ENCODE measurements at regions not wholly inside any gene's neighbourhood (a gene's known extent, or its start where the extent isn't known, plus 50 kb on each side); places are given as distances from the start of the nearest gene placed in this dataset.
A peak's percentile ranks its signal among the peaks of the same experiment; 100 is the strongest.

- WGBS, 2 donors (ENCODE audit: extremely low coverage in 2 of 2, insufficient read length in 2 of 2, insufficient replicate concordance in 1 of 2), result no CpG with 5 or more reads among the region's 1 CpG
- peaks cover 0 to 3% of the 10 kb centered on the region in 2 donors for H3K4me1 ChIP-seq (ENCODE audit: control insufficient read depth in 2 of 2, insufficient read depth in 1 of 2, low read depth in 1 of 2, low read length in 2 of 2)
- H3K9me3 ChIP-seq (replicated peaks in 1 of 2; ENCODE audit: control insufficient read depth in 2 of 2, insufficient read depth in 1 of 2, low read depth in 1 of 2, low read length in 2 of 2), result peaks cover 0 to 2% of the 10 kb centered on the region in 2 donors
Measured at GRCh38 chr10:116792817-116793216, 50.5 kb upstream of the HSPA12A start.

DNA sequence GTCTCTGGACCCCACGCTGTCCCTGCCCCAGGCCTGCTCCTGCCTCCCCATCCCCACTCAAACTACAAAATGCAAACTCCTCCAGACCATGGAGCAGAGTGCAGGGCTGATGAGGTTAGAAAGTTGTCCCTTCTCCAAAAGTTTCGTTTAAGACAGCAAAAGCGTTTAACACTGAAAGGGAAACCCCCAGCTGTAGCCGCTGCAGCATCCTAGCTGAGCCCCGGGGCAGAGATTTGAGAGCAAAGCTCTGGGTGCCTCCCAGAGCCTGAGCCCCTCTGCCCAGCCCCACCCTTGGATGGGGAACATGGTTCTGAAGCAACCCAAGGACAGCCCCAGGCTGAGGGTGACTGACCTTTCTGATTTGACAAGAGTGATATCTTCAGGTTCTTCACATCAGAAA is 52.8 kb upstream of the ENO4 start:
- H2AFZ ChIP-seq (ENCODE audit: low read length), result no peak overlapping the region
- H3K4me1 ChIP-seq (ENCODE audit: control insufficient read depth in 2 of 2, insufficient read depth in 1 of 2, low read depth in 1 of 2, low read length in 2 of 2), result peaks cover 0 to 2% of the 10 kb centered on the region in 2 donors
- H3K18ac ChIP-seq (ENCODE audit: low read length), result no peak overlapping the region
- H2BK120ac ChIP-seq (ENCODE audit: low read depth, low read length), result no peak overlapping the region
- no peak overlapping the region for H2BK15ac ChIP-seq (ENCODE audit: low read length)
- DNase-seq (ENCODE audit: low spot score), result no peak
- H2BK12ac ChIP-seq (ENCODE audit: low read length), result no peak overlapping the region
- no peaks in the 10 kb centered on the region for H3K9me3 ChIP-seq (replicated peaks in 1 of 2; ENCODE audit: control insufficient read depth in 2 of 2, insufficient read depth in 1 of 2, low read depth in 1 of 2, low read length in 2 of 2)
- no peak overlapping the region for H4K8ac ChIP-seq (ENCODE audit: low read depth, low read length)
- no peaks in the 10 kb centered on the region for H3K36me3 ChIP-seq (replicated peaks in 1 of 2; ENCODE audit: control insufficient read depth in 2 of 2, insufficient read depth in 2 of 2, low read length in 2 of 2)
- no peak overlapping the region for H2BK5ac ChIP-seq (ENCODE audit: low read length)
- H3K79me1 ChIP-seq (ENCODE audit: low read depth, low read length), result no peaks in the 10 kb centered on the region
- no peak overlapping the region for H3K27ac ChIP-seq (replicated peaks; ENCODE audit: low read length)
- H3K23ac ChIP-seq (ENCODE audit: low read depth, low read length, poor library complexity), result no peak overlapping the region
- H3K4ac ChIP-seq (ENCODE audit: low read length), result no peak overlapping the region
- no peak overlapping the region for H2AK5ac ChIP-seq (ENCODE audit: low read depth, low read length)
- no peak overlapping the region for H3K9ac ChIP-seq (ENCODE audit: low read depth, low read length, poor library complexity)
- no peak overlapping the region for H3K4me3 ChIP-seq (ENCODE audit: low read length in 2 of 2)
- peaks cover 0 to 25% (median 0%) of the 10 kb centered on the region in 3 experiments for H3K27me3 ChIP-seq (ENCODE audit: control insufficient read depth in 3 of 3, insufficient read depth in 3 of 3, low read depth in 1 of 3, low read length in 3 of 3)
- H4K91ac ChIP-seq (ENCODE audit: low read depth, low read length, poor library complexity), result no peak overlapping the region
- no CpG with 5 or more reads among the region's 5 CpGs for WGBS, 2 donors (ENCODE audit: extremely low coverage in 2 of 2, insufficient read length in 2 of 2, insufficient replicate concordance in 1 of 2)
- no peak overlapping the region for H3K4me2 ChIP-seq (ENCODE audit: insufficient read depth, low read length, poor library complexity, severe bottlenecking)
- H3K14ac ChIP-seq (ENCODE audit: low read length), result no peak overlapping the region

More at GRCh38 chr10:116792817-116793216, 50.5 kb upstream of the HSPA12A start:
- no peak overlapping the region for H2BK5ac ChIP-seq (ENCODE audit: low read length)
- H2AFZ ChIP-seq (ENCODE audit: low read length), result no peak overlapping the region
- no peak overlapping the region for H3K14ac ChIP-seq (ENCODE audit: low read length)
- no peaks in the 10 kb centered on the region for H3K79me1 ChIP-seq (ENCODE audit: low read depth, low read length)
- H3K23ac ChIP-seq (ENCODE audit: low read depth, low read length, poor library complexity), result no peak overlapping the region
- no peak overlapping the region for H3K18ac ChIP-seq (ENCODE audit: low read length)
- H3K4me3 ChIP-seq (ENCODE audit: low read length in 2 of 2), result no peak overlapping the region
- no peak overlapping the region for H3K4me2 ChIP-seq (ENCODE audit: insufficient read depth, low read length, poor library complexity, severe bottlenecking)
- H2BK12ac ChIP-seq (ENCODE audit: low read length), result no peak overlapping the region
- H2BK15ac ChIP-seq (ENCODE audit: low read length), result no peak overlapping the region
- H3K27me3 ChIP-seq (ENCODE audit: control insufficient read depth in 3 of 3, insufficient read depth in 3 of 3, low read depth in 1 of 3, low read length in 3 of 3), result peaks cover 0 to 1% (median under 1%) of the 10 kb centered on the region in 3 experiments
- DNase-seq (ENCODE audit: low spot score), result no peak
- no peak overlapping the region for H2AK5ac ChIP-seq (ENCODE audit: low read depth, low read length)
- no peak overlapping the region for H3K9ac ChIP-seq (ENCODE audit: low read depth, low read length, poor library complexity)
- H3K27ac ChIP-seq (replicated peaks; ENCODE audit: low read length), result no peak overlapping the region
- H3K4ac ChIP-seq (ENCODE audit: low read length), result no peak overlapping the region
- no peaks in the 10 kb centered on the region for H3K36me3 ChIP-seq (replicated peaks in 1 of 2; ENCODE audit: control insufficient read depth in 2 of 2, insufficient read depth in 2 of 2, low read length in 2 of 2)
- H2BK120ac ChIP-seq (ENCODE audit: low read depth, low read length), result no peak overlapping the region
- H4K8ac ChIP-seq (ENCODE audit: low read depth, low read length), result no peak overlapping the region
- H4K91ac ChIP-seq (ENCODE audit: low read depth, low read length, poor library complexity), result no peak overlapping the region

DNA sequence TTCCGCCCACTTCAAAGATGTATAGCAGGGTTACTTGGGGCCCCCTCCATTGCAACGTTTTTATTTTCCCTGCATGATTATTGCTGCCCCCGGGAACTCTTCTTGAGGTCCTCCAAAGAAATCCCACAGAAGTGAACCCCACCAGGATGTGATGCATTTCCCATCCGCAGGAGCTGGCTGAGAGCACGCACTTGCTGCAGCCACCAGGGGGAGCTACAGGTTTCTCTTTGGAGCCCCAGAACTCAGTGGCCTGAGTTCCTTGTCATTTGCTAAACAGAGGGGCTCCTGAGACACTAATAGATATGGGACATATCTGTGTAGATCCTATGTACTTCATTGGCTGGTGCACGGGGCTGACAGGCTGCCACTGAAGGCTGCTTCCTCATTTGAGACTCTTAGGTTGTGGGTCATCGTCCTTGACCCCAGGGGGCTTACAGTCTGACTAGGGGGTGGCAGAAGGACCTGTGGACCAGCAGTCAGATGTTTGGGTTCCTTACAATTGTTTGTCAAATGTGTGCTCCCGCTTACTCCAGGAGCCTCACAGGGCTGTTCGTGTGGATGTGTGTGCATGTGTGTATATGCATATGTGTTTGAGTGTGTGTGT is 52.3 kb upstream of the ENO4 start:
- Histone ChIP-seq H2BK5ac (ENCODE audit: low read length) (no peak overlapping the region), H2AFZ (ENCODE audit: low read length) (no peak overlapping the region), H2BK120ac (ENCODE audit: low read depth, low read length) (no peak overlapping the region), H3K4me3 (ENCODE audit: low read length in 2 of 2) (no peak overlapping the region), H3K18ac (ENCODE audit: low read length) (no peak overlapping the region), H4K8ac (ENCODE audit: low read depth, low read length) (no peak overlapping the region), H3K14ac (ENCODE audit: low read length) (no peak overlapping the region), H2BK12ac (ENCODE audit: low read length) (no peak overlapping the region), H4K91ac (ENCODE audit: low read depth, low read length, poor library complexity) (no peak overlapping the region), H3K4me2 (ENCODE audit: insufficient read depth, low read length, poor library complexity, severe bottlenecking) (no peak overlapping the region), H3K27me3 (ENCODE audit: control insufficient read depth in 3 of 3, insufficient read depth in 3 of 3, low read depth in 1 of 3, low read length in 3 of 3) (peaks cover 0 to 29% (median 0%) of the 10 kb centered on the region in 3 experiments), H3K4me1 (ENCODE audit: control insufficient read depth in 2 of 2, insufficient read depth in 1 of 2, low read depth in 1 of 2, low read length in 2 of 2) (peaks cover 0 to 2% of the 10 kb centered on the region in 2 donors), H3K27ac (replicated peaks; ENCODE audit: low read length) (no peak overlapping the region), H3K9me3 (replicated peaks in 1 of 2; ENCODE audit: control insufficient read depth in 2 of 2, insufficient read depth in 1 of 2, low read depth in 1 of 2, low read length in 2 of 2) (no peaks in the 10 kb centered on the region), H3K23ac (ENCODE audit: low read depth, low read length, poor library complexity) (no peak overlapping the region), H3K4ac (ENCODE audit: low read length) (no peak overlapping the region), H3K9ac (ENCODE audit: low read depth, low read length, poor library complexity) (no peak overlapping the region), H2AK5ac (ENCODE audit: low read depth, low read length) (no peak overlapping the region), H3K36me3 (replicated peaks in 1 of 2; ENCODE audit: control insufficient read depth in 2 of 2, insufficient read depth in 2 of 2, low read length in 2 of 2) (no peaks in the 10 kb centered on the region), H3K79me1 (ENCODE audit: low read depth, low read length) (no peaks in the 10 kb centered on the region), H2BK15ac (ENCODE audit: low read length) (no peak overlapping the region)
- peak; percentile 86 for DNase-seq (ENCODE audit: low spot score)
- no CpG with 5 or more reads among the region's 9 CpGs for WGBS, 2 donors (ENCODE audit: extremely low coverage in 2 of 2, insufficient read length in 2 of 2, insufficient replicate concordance in 1 of 2)

GRCh38 chr10:116798859-116799258 is 50.4 kb upstream of the ENO4 start:
- Histone ChIP-seq H3K4me2 (ENCODE audit: insufficient read depth, low read length, poor library complexity, severe bottlenecking) (no peak overlapping the region), H3K9ac (ENCODE audit: low read depth, low read length, poor library complexity) (no peak overlapping the region), H3K9me3 (replicated peaks in 1 of 2; ENCODE audit: control insufficient read depth in 2 of 2, insufficient read depth in 1 of 2, low read depth in 1 of 2, low read length in 2 of 2) (no peaks in the 10 kb centered on the region), H3K14ac (ENCODE audit: low read length) (no peak overlapping the region), H2BK5ac (ENCODE audit: low read length) (no peak overlapping the region), H3K4ac (ENCODE audit: low read length) (no peak overlapping the region), H3K27me3 (ENCODE audit: control insufficient read depth in 3 of 3, insufficient read depth in 3 of 3, low read depth in 1 of 3, low read length in 3 of 3) (peaks cover 0 to 33% (median 0%) of the 10 kb centered on the region in 3 experiments), H2BK15ac (ENCODE audit: low read length) (no peak overlapping the region), H3K18ac (ENCODE audit: low read length) (peak overlapping the region; percentile 79), H2AFZ (ENCODE audit: low read length) (no peak overlapping the region), H2BK12ac (ENCODE audit: low read length) (no peak overlapping the region), H2BK120ac (ENCODE audit: low read depth, low read length) (no peak overlapping the region), H3K36me3 (replicated peaks in 1 of 2; ENCODE audit: control insufficient read depth in 2 of 2, insufficient read depth in 2 of 2, low read length in 2 of 2) (no peaks in the 10 kb centered on the region), H4K8ac (ENCODE audit: low read depth, low read length) (no peak overlapping the region), H3K4me3 (ENCODE audit: low read length in 2 of 2) (no peak overlapping the region), H2AK5ac (ENCODE audit: low read depth, low read length) (no peak overlapping the region), H3K27ac (replicated peaks; ENCODE audit: low read length) (no peak overlapping the region), H4K91ac (ENCODE audit: low read depth, low read length, poor library complexity) (no peak overlapping the region), H3K23ac (ENCODE audit: low read depth, low read length, poor library complexity) (no peak overlapping the region), H3K4me1 (ENCODE audit: control insufficient read depth in 2 of 2, insufficient read depth in 1 of 2, low read depth in 1 of 2, low read length in 2 of 2) (peaks cover 0 to 4% of the 10 kb centered on the region in 2 donors), H3K79me1 (ENCODE audit: low read depth, low read length) (no peaks in the 10 kb centered on the region)
- no CpG with 5 or more reads among the region's 6 CpGs for WGBS, 2 donors (ENCODE audit: extremely low coverage in 2 of 2, insufficient read length in 2 of 2, insufficient replicate concordance in 1 of 2)
- DNase-seq (ENCODE audit: low spot score), result no peak
